Ascending aorta (tissue), 2 donors: ENCODE measurements at regions not wholly inside any gene's neighbourhood (a gene's known extent, or its start where the extent isn't known, plus 50 kb on each side); places are given as distances from the start of the nearest gene placed in this dataset.

Experiments
- DNase-seq, 2 donors: peaks; one replicate each; pipeline ENCODE4 v3.0.0-alpha.2; 2019; ENCODE audit warnings: low spot score in 2 of 2
- H3K27ac ChIP-seq, 2 donors: fragments of 200-600 bp; sonication (generic); one replicate each; pipeline ENCODE4 v1.5.1; 2016 to 2017; ENCODE audit warnings: mild to moderate bottlenecking in 1 of 2
- H3K27me3 ChIP-seq: fragments of 200-600 bp; sonication (generic); one replicate; pipeline ENCODE4 v1.5.1; 2017
- H3K36me3 ChIP-seq, 2 donors: fragments of 200-600 bp; sonication (generic); one replicate each; pipeline ENCODE4 v1.5.1; 2016
- H3K4me1 ChIP-seq, 2 donors: fragments of 200-600 bp; sonication (generic); one replicate each; pipeline ENCODE4 v1.5.1; 2016 to 2017; ENCODE audit warnings: mild to moderate bottlenecking in 1 of 2
- H3K4me3 ChIP-seq, 2 donors: fragments of 200-600 bp; sonication (generic); one replicate each; pipeline ENCODE4 v1.5.1; 2016 to 2017; ENCODE audit warnings: mild to moderate bottlenecking in 1 of 2
- H3K9me3 ChIP-seq, 2 donors: fragments of 200-600 bp; sonication (generic); one replicate each; pipeline ENCODE4 v1.5.1; 2016
- intact Hi-C: fragments of 100-400 bp; cut with DNase I; formaldehyde crosslinking; loops from one replicate; pipeline ENCODE4 v1.15.1; 2023
- TF ChIP-seq, protein P1 (sequence below), 3 experiments: fragments of 200-600 bp in 2 of 3; fragments of 450-650 bp in 1 of 3; sonication (generic) in 2 of 3; IDR thresholded peaks; one replicate each; pipeline ENCODE4 v1.5.1; 2016 to 2019; ENCODE audit warnings: antibody characterized with exemption in 3 of 3, mild to moderate bottlenecking in 1 of 3, moderate library complexity in 1 of 3

DNA sequence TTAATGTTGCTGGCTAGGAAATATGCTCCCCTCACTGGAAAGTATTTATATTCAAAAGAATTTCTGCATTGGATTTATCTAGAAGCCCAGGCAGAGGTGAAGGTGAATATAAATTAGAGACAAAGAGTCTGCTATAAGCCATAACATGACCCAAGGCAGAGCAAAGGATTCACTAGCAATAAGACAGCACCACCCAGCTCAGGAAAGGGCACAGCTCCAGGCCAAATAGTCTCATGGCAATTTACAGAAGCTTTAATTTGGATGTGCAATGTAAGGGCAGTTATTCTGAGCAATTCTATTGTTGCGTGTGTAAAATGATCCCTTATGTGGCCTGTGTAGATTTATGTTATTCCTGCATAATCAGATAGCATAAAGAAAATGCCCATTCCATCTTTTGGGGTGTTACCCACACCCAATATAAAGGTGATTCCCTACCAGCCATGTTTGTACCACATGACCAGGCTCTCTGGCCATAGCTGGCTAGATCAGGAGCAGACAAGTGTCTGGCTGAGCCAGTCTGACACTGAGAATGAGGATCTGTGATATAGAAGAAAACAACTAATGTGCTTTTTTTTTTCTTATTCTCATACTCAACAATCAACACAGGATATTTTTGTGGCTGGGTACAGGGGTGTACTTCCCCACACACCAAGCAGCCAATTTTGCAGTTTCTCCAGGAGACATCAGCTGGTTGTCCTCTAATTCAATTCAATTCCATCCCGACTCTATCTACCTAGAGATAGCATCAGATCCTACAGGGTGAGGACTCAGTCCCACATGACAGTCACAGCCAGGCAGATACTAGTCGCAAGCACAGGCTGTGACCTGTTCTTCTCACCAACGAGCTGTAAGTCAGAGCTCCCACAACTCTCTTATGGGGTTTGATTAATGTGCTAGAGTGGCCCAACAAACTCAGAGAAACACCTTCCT is 181.4 kb downstream of the KCTD15 start:
- TF ChIP-seq, protein P1, sequence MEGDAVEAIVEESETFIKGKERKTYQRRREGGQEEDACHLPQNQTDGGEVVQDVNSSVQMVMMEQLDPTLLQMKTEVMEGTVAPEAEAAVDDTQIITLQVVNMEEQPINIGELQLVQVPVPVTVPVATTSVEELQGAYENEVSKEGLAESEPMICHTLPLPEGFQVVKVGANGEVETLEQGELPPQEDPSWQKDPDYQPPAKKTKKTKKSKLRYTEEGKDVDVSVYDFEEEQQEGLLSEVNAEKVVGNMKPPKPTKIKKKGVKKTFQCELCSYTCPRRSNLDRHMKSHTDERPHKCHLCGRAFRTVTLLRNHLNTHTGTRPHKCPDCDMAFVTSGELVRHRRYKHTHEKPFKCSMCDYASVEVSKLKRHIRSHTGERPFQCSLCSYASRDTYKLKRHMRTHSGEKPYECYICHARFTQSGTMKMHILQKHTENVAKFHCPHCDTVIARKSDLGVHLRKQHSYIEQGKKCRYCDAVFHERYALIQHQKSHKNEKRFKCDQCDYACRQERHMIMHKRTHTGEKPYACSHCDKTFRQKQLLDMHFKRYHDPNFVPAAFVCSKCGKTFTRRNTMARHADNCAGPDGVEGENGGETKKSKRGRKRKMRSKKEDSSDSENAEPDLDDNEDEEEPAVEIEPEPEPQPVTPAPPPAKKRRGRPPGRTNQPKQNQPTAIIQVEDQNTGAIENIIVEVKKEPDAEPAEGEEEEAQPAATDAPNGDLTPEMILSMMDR (IDR thresholded peaks at IDR 0.05): no peak
- no peak overlapping the region for H3K4me3 ChIP-seq
- H3K36me3 ChIP-seq: no peaks in the 10 kb centered on the region
- no peak for DNase-seq
- no peak overlapping the region for H3K27ac ChIP-seq
- no peaks in the 10 kb centered on the region for H3K4me1 ChIP-seq
- H3K27me3 ChIP-seq: no peaks in the 10 kb centered on the region
- intact Hi-C loops: no loop called here
- H3K9me3 ChIP-seq: no peaks in the 10 kb centered on the region

DNA sequence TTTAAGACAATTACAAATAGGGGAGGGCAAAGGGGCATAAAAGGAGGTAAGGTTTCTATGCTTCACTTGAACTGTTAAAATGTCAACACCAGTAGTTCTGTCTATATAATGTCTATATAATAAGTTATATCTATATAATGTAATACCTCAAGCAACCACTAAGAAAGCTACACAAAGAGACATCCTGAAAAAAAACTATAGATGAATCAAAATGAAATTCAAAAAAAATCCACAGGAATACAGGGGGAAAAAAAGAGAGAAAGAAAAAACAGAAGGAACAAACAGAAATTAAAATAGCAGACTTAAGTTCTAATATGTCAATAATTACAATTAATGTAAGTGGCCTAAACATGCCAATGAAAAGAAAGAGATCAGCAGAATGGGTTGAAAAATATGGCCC is 186.0 kb downstream of the KCTD15 start:
- TF ChIP-seq, protein P1 (IDR thresholded peaks at IDR 0.05): no peak
- Histone ChIP-seq H3K27me3 (no peaks in the 10 kb centered on the region), H3K4me3 (no peak overlapping the region), H3K36me3 (no peaks in the 10 kb centered on the region), H3K4me1 (no peaks in the 10 kb centered on the region), H3K9me3 (peaks cover 0 to 2% of the 10 kb centered on the region in 2 donors), H3K27ac (no peak overlapping the region)
- DNase-seq: no peak
- intact Hi-C loops: no loop called here

DNA sequence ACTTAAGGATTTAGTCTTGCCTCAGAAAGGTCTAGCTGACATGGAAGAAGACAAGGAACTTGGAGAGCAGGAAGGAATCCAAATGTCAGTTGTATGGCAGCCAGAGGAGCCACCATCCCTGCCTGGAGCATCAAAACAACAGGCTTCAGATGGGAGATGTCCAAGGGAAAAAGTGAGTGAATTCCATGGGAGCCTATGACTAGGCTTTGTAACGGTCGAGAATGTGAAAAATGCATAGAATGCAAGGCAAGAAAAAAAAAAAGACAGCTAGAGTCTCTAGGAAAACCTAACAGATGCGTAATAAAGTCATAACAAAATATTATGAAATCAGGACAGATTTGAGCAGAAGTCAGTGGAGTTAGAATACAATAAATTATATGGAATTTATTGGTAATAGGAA is 183.7 kb upstream of the LSM14A start:
- no peaks in the 10 kb centered on the region for H3K36me3 ChIP-seq
- no peaks in the 10 kb centered on the region for H3K4me1 ChIP-seq
- TF ChIP-seq, protein P1 (IDR thresholded peaks at IDR 0.05): no peak
- no peak for DNase-seq
- no peak overlapping the region for H3K27ac ChIP-seq
- no peak overlapping the region for H3K4me3 ChIP-seq
- peaks cover 0 to 4% of the 10 kb centered on the region in 2 donors for H3K9me3 ChIP-seq
- H3K27me3 ChIP-seq: no peaks in the 10 kb centered on the region
- intact Hi-C loops: no loop called here

DNA sequence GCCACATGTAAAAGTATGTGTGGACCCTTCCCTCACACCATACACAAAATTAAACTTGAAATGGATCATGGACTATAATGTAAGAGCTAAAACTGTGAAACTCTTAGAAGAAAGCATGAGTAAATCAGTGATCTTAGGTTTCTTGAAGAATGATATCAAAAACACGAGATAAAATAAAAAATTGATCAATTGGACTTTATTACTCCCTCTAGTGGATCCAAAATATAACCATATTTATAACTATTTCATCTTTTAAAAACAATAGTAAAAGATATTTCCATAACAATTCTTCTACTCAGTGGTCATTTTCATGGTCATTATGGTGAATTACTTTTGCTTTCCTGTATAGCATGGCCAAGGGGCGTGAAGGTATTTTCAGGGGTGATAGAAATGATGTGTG is 174.6 kb upstream of the LSM14A start:
- intact Hi-C loops: loop anchor here (1.0 kb wide), 1 partner anchor 219 kb away; no protein-coding TSS in a partner anchor
- H3K27me3 ChIP-seq: no peaks in the 10 kb centered on the region
- no peak overlapping the region for H3K27ac ChIP-seq
- TF ChIP-seq, protein P1 (IDR thresholded peaks at IDR 0.05): peak in 1 of 3 experiments; percentile 11
- no peaks in the 10 kb centered on the region for H3K4me1 ChIP-seq
- DNase-seq: no peak
- no peaks in the 10 kb centered on the region for H3K9me3 ChIP-seq
- no peak overlapping the region for H3K4me3 ChIP-seq
- no peaks in the 10 kb centered on the region for H3K36me3 ChIP-seq

DNA sequence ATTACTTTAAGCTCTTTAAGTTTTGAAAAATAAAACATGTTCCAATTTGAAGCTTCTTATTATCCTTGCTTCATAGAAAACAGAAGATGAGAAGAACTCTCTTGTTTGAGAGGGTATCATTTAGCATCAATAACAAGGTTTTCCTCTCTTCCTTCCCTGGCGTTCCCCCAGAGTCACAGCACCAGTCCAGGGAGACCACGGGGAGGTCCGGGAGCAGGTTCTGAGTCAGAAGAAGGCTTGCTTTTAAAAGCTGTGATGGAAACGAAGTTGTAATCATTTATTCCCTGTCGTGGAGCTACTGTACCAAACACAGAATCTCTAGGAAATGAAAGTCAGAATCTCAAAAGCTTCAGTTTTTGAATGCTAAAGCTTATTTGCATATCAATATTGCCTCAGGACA is 174.0 kb upstream of the LSM14A start:
- H3K4me1 ChIP-seq: no peaks in the 10 kb centered on the region
- H3K9me3 ChIP-seq: no peaks in the 10 kb centered on the region
- TF ChIP-seq, protein P1 (IDR thresholded peaks at IDR 0.05): no peak
- no peak overlapping the region for H3K4me3 ChIP-seq
- H3K27me3 ChIP-seq: no peaks in the 10 kb centered on the region
- intact Hi-C loops: loop anchor here (1.0 kb wide), 1 partner anchor 220 kb away; no protein-coding TSS in a partner anchor
- H3K27ac ChIP-seq: no peak overlapping the region
- no peak for DNase-seq
- H3K36me3 ChIP-seq: no peaks in the 10 kb centered on the region
